Hematopoietic multipotent progenitor cell treated with erythropoietin and hydrocortisone succinate and interleukin-3 and kit ligand, for 17 days (in vitro differentiated cells): ENCODE measurements at regions not wholly inside any gene's neighbourhood (a gene's known extent, or its start where the extent isn't known, plus 50 kb on each side); places are given as distances from the start of the nearest gene placed in this dataset.
"Not testable (repeated sequence)": the region's sequence is repeated elsewhere in the genome, so short reads cannot be mapped to it uniquely, and the experiment has no call there.

Experiments
- DNase-seq: peaks from one replicate; pipeline ENCODE4 v3.0.0-alpha.2; 2015; ENCODE audit warnings: low spot score

DNA sequence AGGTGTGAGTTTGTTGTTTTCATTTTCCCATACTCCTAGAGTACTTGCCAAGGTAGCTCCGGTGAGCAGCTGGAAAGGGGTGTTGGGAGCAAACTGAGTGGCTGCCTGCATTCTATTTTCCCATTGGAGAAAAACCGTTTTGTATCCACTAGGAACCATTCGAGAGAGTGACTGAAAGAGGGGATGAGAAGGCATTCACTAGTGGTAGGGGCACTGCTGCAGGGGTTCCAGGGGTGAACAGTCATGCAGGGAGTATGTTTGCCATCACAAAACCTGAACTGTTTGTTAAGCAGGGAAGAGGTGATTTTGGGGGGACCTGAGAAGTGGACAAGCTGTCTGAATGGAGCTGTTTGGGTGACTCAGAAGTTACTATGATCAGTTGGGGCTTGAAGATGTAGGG is 367.5 kb upstream of the SFSWAP start:
- DNase-seq, result not testable (repeated sequence)

- DNase-seq, result not testable (repeated sequence)
Measured at GRCh38 chr12:131344715-131345520, 366.0 kb upstream of the SFSWAP start.

DNA sequence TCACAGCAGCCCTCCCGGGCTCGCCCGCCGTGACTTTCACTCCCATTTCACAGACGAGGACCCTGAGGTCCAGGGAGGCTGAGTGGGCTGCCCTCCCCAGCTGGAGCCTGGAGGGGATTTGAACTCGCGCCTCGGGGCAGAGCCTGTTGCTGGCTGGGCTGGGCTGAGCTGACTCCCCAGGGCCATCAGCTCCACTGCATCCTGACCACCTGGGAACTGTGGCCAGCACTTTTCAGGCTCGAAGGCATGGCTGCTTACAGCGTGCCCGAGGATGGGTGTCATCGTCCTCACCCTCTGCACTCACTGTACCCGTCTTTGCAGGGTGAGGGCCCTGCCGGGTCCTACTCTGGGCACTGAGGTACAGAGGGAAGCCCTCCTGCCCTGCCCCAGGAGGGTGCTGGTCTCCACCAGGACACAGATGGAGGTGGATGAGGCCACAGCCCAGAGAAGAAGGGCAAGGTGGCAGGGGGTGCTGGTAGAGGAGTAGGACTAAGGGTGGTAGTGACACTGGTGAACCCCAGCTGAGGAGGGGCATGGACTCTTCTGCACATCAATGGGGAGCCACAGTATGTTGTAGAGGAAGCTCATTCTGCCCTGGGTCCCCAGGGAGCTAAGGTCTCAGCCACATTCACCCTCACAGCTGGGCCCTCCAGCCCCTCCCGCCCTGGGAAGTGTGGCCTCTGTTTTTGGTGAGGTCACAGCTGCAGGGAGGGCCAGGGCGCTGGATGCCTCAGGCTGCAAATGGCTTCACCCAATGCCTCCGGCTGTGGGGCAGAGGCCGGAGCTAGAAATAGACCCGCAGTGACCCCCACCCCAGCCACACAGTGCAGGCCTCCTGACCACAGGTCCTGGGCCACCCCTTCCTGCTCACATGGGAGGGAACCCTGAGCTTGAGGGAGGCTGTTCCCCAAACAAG is 365.1 kb upstream of the SFSWAP start:
- no peak for DNase-seq

GRCh38 chr12:131346555-131347344 is 364.1 kb upstream of the SFSWAP start:
- no peak for DNase-seq

DNA sequence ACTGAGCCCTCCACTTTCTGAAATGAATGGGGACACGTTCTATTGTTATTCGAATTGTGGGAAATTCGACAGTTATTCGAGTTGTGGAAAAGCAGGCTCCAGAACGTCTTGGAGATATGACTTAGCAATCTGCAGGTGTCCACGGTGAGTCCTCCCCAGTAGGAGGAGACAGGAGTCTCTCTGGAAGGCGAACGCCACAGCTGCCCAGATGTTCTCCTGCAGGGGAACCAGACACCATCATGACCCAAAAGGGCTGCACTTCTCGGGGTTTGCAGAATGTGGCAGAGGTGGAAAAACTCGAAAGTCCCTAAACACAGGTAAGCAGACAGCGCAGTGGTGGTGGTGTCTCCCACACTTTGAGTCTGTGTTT is 363.6 kb upstream of the SFSWAP start:
- DNase-seq, result no peak

DNA sequence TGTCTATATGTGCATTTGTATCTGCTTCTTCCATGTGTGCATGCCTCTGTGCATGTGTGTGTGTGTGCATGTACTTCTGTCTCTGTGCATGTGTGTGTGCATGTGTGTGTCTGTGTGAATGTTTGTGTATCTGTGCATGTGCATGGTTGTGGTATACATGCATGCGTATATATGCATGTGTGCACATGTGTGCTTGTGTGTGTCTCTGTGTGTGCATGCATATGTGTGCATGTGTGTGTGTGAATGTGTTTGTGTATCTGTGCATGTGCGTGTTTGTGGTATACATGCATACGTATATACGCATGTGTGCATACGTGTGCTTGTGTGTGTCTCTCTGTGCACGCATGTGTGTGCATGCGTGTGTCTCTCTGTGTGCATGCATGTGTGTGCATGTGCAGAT is 363.2 kb upstream of the SFSWAP start:
- DNase-seq, result no peak

DNA sequence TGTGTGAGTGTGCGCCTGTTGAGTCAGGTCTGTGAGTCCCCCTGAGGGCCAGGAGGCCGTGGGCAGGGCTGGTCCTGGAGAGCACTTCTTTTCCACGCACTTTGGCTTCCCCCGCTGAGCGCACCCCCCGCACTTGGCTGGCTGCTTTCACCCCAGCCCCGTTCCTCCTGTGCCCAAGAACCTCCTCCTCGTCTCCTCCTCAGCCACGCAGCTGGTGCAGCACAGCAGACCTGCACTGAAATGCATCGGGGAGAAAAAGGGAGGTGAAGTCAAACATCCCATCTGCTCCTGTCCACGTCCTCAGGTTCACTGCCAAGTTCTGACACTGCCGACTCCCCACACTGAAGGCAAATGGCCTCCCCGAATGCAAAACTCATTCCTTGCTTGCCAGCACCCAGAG is 362.7 kb upstream of the SFSWAP start:
- DNase-seq, result no peak

GRCh38 chr12:131348646-131349045 is 362.2 kb upstream of the SFSWAP start:
- no peak for DNase-seq

- no peak for DNase-seq
Measured at GRCh38 chr12:131349397-131350127, 361.3 kb upstream of the SFSWAP start.

DNA sequence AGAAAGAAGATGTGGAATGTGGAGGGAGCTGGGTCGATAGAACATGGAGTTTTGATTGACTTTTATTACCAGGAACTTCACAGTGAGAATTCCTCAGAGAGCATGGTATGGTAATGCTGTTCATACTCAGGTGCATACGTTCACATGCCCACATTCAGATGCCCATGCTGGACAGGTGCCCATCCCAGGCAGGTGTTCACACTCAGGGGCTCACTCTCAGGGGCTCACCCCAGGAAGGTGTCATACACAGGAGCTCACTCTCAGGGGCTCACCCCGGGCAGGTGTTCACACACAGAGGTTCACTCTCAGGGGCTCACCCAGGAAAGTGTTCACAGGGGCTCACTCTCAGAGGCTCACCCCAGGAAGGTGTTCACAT is 360.0 kb upstream of the SFSWAP start:
- DNase-seq, result no peak

DNA sequence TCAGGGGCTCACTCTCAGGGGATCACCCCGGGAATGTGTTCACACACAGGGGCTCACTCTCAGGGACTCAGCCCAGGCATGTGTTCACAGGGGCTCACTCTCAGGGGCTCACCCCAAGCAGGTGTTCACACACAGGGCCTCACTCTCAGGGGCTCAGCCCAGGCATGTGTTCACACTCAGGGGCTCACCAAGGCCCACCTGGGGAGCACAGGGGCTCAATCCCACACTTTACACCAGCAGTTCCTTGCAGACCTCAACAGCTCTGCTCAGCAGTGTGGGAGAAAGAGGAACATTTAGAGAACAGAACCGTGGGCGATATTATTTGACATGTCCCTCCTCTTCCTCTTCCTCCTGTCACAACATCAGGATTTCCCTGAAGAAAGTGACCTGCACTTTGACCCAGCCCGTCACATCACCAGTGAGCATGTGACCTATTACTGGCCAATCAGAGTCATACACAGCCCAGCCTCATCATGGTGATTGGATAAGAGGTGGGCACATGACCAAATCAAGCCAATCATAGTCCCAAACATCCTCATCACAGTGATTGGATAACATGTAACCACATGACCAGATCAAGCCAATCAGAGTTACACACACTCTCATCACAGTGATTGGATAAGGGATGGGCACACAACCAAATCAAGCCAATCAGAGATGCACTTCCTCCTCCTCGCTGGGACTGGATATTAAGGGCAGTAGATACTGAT is 359.4 kb upstream of the SFSWAP start:
- peak; percentile 22 for DNase-seq

DNA sequence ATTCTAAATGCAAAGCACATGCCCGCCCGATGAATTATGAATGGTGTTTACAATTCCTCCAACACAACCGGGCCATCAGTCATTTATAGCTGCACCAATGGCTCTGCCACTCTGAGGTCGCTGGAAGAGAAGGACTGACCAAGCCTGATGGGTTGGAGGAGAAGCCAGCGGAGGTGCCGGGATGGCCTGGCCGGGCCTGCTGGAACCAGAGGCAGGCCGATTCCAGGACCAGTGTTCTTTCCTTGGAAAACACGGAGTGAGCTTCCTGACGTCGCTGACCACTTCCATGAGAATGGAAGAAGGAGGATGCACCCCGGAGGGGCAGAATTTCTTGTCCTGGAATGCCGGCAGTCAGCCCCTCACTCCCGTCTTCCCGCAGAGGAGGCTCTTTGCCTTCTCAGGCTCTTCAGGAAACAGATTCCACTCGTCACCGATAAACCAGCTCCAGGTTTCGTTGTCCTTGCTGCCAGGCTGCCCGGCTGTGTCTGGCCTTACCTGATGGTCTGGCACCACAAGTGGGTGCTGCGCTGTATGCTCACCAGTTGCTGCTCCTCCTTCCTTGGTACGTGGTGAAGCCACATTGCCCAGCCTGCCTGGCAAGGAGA is 358.5 kb upstream of the SFSWAP start:
- no peak for DNase-seq

- no peak for DNase-seq
Measured at GRCh38 chr12:131353376-131353775, 357.5 kb upstream of the SFSWAP start.

GRCh38 chr12:131353826-131354225 is 357.1 kb upstream of the SFSWAP start:
- no peak for DNase-seq

- no peak for DNase-seq
Measured at GRCh38 chr12:131355361-131356245, 355.3 kb upstream of the SFSWAP start.

GRCh38 chr12:131356485-131357184 is 354.3 kb upstream of the SFSWAP start:
- no peak for DNase-seq

DNA sequence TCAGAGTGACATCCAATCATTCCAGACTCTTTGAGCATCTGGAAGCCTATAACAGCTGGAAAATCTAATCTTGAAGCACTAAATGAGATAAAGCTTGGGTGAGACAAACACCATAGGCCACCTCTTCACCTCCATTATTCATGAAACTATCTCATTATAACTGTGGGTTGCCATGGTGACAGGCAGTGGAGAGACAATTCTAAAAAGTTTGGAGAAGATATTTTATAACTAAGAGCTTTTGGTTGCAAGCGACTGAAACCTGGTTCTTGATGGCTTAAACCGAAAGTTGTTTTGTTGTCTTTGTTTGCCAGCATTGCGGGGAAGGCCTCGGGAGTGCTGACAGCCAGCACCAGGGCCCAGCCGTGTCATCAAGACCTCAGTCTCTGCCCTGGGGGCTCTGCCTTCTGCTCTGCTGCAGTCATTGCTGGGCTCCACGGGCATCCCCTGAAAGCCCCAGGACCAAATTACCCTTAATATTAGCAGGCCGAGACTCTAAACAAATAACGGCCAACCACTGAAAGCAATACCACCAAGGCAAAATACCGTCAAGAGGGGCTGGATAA is 353.6 kb upstream of the SFSWAP start:
- no peak for DNase-seq

DNA sequence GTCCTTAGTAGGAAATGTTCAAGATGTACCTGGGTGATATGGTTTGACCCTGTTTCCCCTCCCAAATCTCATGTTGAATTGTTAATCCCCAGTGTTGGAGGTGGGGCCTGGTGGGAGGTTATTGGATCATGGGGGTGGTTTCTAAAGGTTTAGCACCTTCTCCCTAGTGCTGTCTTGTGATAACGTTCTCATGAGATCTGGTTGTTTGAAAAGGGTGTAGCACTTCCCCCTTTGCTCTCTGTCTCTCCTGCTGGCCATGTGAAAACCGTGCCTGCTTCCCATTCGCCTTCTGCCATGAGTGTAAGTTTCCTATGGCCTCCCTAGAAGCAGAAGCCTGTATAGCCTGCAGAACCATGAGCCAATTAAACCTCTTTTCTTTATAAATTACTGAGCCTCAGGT is 353.0 kb upstream of the SFSWAP start:
- DNase-seq, result no peak
